ENCODE measurements at regions not wholly inside any gene's neighbourhood (a gene's known extent, or its start where the extent isn't known, plus 50 kb on each side); places are given as distances from the start of the nearest gene placed in this dataset.

- TF ChIP-seq, protein P1, sequence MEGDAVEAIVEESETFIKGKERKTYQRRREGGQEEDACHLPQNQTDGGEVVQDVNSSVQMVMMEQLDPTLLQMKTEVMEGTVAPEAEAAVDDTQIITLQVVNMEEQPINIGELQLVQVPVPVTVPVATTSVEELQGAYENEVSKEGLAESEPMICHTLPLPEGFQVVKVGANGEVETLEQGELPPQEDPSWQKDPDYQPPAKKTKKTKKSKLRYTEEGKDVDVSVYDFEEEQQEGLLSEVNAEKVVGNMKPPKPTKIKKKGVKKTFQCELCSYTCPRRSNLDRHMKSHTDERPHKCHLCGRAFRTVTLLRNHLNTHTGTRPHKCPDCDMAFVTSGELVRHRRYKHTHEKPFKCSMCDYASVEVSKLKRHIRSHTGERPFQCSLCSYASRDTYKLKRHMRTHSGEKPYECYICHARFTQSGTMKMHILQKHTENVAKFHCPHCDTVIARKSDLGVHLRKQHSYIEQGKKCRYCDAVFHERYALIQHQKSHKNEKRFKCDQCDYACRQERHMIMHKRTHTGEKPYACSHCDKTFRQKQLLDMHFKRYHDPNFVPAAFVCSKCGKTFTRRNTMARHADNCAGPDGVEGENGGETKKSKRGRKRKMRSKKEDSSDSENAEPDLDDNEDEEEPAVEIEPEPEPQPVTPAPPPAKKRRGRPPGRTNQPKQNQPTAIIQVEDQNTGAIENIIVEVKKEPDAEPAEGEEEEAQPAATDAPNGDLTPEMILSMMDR (IDR thresholded peaks at IDR 0.05) = no peak
- no peak for TF ChIP-seq POLR2A (IDR thresholded peaks at IDR 0.05)
Observed at GRCh38 chr12:43255522-43256111, 296.4 kb downstream of the ADAMTS20 start.

All from vagina (tissue), 2 donors.